ENCODE measurements at regions not wholly inside any gene's neighbourhood (a gene's known extent, or its start where the extent isn't known, plus 50 kb on each side); places are given as distances from the start of the nearest gene placed in this dataset.

DNA sequence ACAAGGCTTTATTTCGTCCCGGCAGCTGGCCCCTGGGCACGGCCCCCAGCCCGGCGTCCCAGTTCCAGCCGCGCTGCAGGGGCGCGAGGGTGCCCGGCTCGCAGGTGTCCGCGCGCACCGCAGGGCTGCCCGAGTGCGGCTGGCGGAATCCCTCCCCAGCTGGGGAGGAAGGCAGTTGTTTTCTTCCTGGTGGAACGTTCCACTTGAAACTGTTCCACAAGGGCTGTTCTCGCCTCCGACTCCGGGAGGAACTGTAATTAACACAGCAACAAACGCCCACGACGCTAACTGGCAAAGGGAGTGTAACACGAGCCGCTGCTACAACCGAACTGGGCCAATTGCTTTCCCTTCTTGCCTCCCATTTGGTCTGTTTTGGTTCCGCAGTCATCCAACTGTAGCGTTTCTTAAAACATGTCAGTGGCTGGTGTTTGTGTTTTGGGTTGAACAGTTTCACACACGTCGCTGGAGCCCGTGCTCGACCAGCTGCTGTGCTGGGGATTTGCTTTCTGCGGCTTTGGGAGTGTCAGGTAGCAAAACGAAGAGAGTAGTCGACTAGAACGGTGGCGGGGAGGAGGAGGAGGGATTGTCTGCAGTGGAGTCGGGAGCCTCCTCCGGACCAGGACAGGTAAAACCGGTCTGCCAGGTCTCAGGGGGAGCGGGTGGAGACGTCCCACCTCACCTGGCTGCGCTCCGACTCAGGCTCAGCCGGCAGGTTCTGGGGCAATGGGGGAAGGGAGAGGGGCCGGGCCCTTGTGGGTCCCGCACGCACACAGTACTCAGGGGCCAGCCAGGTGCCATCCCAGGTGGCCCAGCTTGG lies 131.6 kb upstream of the NIPBL start:
- no peak for TF ChIP-seq REST (IDR thresholded peaks at IDR 0.05; ENCODE audit: insufficient read depth in 1 of 2, low read depth in 2 of 2, low read length in 2 of 2)
- no peak for TF ChIP-seq SIN3A (IDR thresholded peaks at IDR 0.05; ENCODE audit: borderline replicate concordance, insufficient read depth, low read length)
- peak; percentile 32 for TF ChIP-seq FOXP2 (optimal IDR thresholded peaks at IDR 0.05; ENCODE audit: borderline replicate concordance, extremely low read depth, extremely low read length, insufficient read depth)
- no peak for TF ChIP-seq POLR2AphosphoS5 (IDR thresholded peaks at IDR 0.05; ENCODE audit: low read depth, low read length)

GRCh38 chr5:36751886-36752285 lies 124.7 kb upstream of the NIPBL start:
- TF ChIP-seq TAF1 (IDR thresholded peaks at IDR 0.05; ENCODE audit: borderline replicate concordance, insufficient read depth, low read length) = no peak
- no peak for TF ChIP-seq POLR2AphosphoS5 (IDR thresholded peaks at IDR 0.05; ENCODE audit: low read depth, low read length)
- no peak for TF ChIP-seq SIN3A (IDR thresholded peaks at IDR 0.05; ENCODE audit: borderline replicate concordance, insufficient read depth, low read length)
- TF ChIP-seq REST (IDR thresholded peaks at IDR 0.05; ENCODE audit: insufficient read depth in 1 of 2, low read depth in 2 of 2, low read length in 2 of 2) = no peak
- no peak for TF ChIP-seq FOXP2 (optimal IDR thresholded peaks at IDR 0.05; ENCODE audit: borderline replicate concordance, extremely low read depth, extremely low read length, insufficient read depth)

- TF ChIP-seq FOXP2 (optimal IDR thresholded peaks at IDR 0.05; ENCODE audit: borderline replicate concordance, extremely low read depth, extremely low read length, insufficient read depth) (no peak), TAF1 (IDR thresholded peaks at IDR 0.05; ENCODE audit: borderline replicate concordance, insufficient read depth, low read length) (no peak), POLR2AphosphoS5 (IDR thresholded peaks at IDR 0.05; ENCODE audit: low read depth, low read length) (no peak), SIN3A (IDR thresholded peaks at IDR 0.05; ENCODE audit: borderline replicate concordance, insufficient read depth, low read length) (no peak), REST (IDR thresholded peaks at IDR 0.05; ENCODE audit: insufficient read depth in 1 of 2, low read depth in 2 of 2, low read length in 2 of 2) (no peak)
These were observed 121.2 kb upstream of the NIPBL start for GRCh38 chr5:36755342-36755741.

DNA sequence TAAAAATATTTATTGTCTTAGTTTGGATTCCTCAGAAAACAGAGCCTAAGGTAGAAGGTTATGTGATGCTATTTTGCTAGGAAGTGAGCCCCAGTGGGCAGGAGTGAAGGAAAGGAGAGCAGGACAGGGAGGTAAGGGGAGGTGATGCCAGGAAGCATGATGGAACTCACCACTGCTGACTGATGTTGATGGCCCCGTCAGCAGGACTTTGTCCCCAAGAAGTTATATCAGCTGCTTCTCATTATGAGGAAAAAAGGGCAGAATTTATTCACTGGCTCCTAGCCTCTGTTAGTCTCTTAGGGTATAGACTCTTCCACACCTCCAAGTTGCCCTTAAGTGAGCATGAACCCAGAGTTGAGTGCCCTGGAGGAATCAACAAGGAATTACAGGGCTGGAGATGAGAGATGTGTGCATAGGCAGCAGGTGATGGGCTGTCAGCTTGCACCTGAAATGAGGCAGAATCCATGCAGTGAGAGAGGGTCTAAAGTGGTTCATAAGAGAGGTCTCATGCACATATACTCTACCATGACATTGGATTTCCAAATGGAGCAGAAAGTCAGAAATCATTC lies 120.6 kb upstream of the NIPBL start:
- TF ChIP-seq REST (IDR thresholded peaks at IDR 0.05; ENCODE audit: insufficient read depth in 1 of 2, low read depth in 2 of 2, low read length in 2 of 2) (no peak), TAF1 (IDR thresholded peaks at IDR 0.05; ENCODE audit: borderline replicate concordance, insufficient read depth, low read length) (no peak), FOXP2 (optimal IDR thresholded peaks at IDR 0.05; ENCODE audit: borderline replicate concordance, extremely low read depth, extremely low read length, insufficient read depth) (no peak), POLR2AphosphoS5 (IDR thresholded peaks at IDR 0.05; ENCODE audit: low read depth, low read length) (no peak), SIN3A (IDR thresholded peaks at IDR 0.05; ENCODE audit: borderline replicate concordance, insufficient read depth, low read length) (no peak)

Data from PFSK-1 (cell line).